HFFc6 (cell line): ENCODE measurements at regions not wholly inside any gene's neighbourhood (a gene's known extent, or its start where the extent isn't known, plus 50 kb on each side); places are given as distances from the start of the nearest gene placed in this dataset.
"Not testable (repeated sequence)": the region's sequence is repeated elsewhere in the genome, so short reads cannot be mapped to it uniquely, and the experiment has no call there.

Source experiments
- DNase-seq: peaks from one replicate; pipeline ENCODE4 v3.0.0-alpha.2; 2018
- H3K27ac Mint-ChIP-seq: 2 replicates; pipeline ENCODE4 v1.8.0; 2020; ENCODE audit warnings: mild to moderate bottlenecking, mixed read lengths
- H3K27me3 Mint-ChIP-seq: 2 replicates; pipeline ENCODE4 v1.8.0; 2021; ENCODE audit warnings: mild to moderate bottlenecking, moderate library complexity, mixed read lengths; ENCODE audit not compliant: insufficient read depth
- H3K36me3 Mint-ChIP-seq: 2 replicates; pipeline ENCODE4 v1.8.0; 2021; ENCODE audit warnings: low read depth, mixed read lengths
- H3K4me1 Mint-ChIP-seq: 2 replicates; pipeline ENCODE4 v1.8.0; 2020; ENCODE audit warnings: low read depth, mixed read lengths
- H3K4me3 Mint-ChIP-seq: 2 replicates; pipeline ENCODE4 v1.8.0; 2020; ENCODE audit warnings: mild to moderate bottlenecking, moderate library complexity, mixed read lengths
- H3K9me3 Mint-ChIP-seq: 2 replicates; pipeline ENCODE4 v1.8.0; 2020; ENCODE audit warnings: mild to moderate bottlenecking, mixed read lengths
- CTCF ChIP-seq: fragments of 200-600 bp; sonication (generic); IDR thresholded peaks from 2 replicates; pipeline ENCODE4 v1.5.0; 2021; ENCODE audit warnings: antibody characterized with exemption, mild to moderate bottlenecking

GRCh38 chr7:138195151-138195571 is 118.9 kb downstream of the AKR1D1 start:
- DNase-seq: no peak
- no peak overlapping the region for H3K4me3 Mint-ChIP-seq
- no peaks in the 10 kb centered on the region for H3K36me3 Mint-ChIP-seq
- H3K4me1 Mint-ChIP-seq: no peaks in the 10 kb centered on the region; the same call in 1 of the 2 replicates
- no peak for TF ChIP-seq CTCF
- no peaks in the 10 kb centered on the region; the same call in 1 of the 2 replicates for H3K9me3 Mint-ChIP-seq
- H3K27me3 Mint-ChIP-seq: no peaks in the 10 kb centered on the region; the same call in 1 of the 2 replicates
- H3K27ac Mint-ChIP-seq: no peak overlapping the region

GRCh38 chr7:138196503-138196946 is 120.3 kb downstream of the AKR1D1 start:
- not testable (repeated sequence) for H3K27me3 Mint-ChIP-seq, H3K27ac Mint-ChIP-seq, H3K9me3 Mint-ChIP-seq, DNase-seq, H3K4me1 Mint-ChIP-seq, H3K36me3 Mint-ChIP-seq, H3K4me3 Mint-ChIP-seq

- no peak overlapping the region for H3K27ac Mint-ChIP-seq
Measured at GRCh38 chr7:138196971-138197896, 121.0 kb downstream of the AKR1D1 start.

GRCh38 chr7:138204285-138204981 is 128.2 kb downstream of the AKR1D1 start:
- Mint-ChIP-seq H3K36me3 (no peaks in the 10 kb centered on the region), H3K4me3 (no peak overlapping the region), H3K4me1 (peaks cover 5% of the 10 kb centered on the region; the same call in 1 of the 2 replicates), H3K27me3 (peaks cover 1% of the 10 kb centered on the region), H3K9me3 (no peaks in the 10 kb centered on the region; the same call in 1 of the 2 replicates), H3K27ac (no peak overlapping the region)
- DNase-seq: no peak
- no peak for TF ChIP-seq CTCF

More at GRCh38 chr7:138196971-138197896, 121.0 kb downstream of the AKR1D1 start:
- DNase-seq: no peak
- Mint-ChIP-seq H3K36me3 (no peaks in the 10 kb centered on the region), H3K4me3 (no peak overlapping the region), H3K27me3 (no peaks in the 10 kb centered on the region; the same call in none of the 2 replicates), H3K9me3 (no peaks in the 10 kb centered on the region; the same call in 1 of the 2 replicates), H3K4me1 (no peaks in the 10 kb centered on the region)
- no peak for TF ChIP-seq CTCF

GRCh38 chr7:138204982-138205298 is 128.7 kb downstream of the AKR1D1 start:
- H3K9me3 Mint-ChIP-seq: no peaks in the 10 kb centered on the region; the same call in 1 of the 2 replicates
- peaks cover 5% of the 10 kb centered on the region; the same call in 1 of the 2 replicates for H3K4me1 Mint-ChIP-seq
- no peak for DNase-seq
- H3K27ac Mint-ChIP-seq: no peak overlapping the region
- H3K36me3 Mint-ChIP-seq: no peaks in the 10 kb centered on the region
- no peak overlapping the region for H3K4me3 Mint-ChIP-seq
- H3K27me3 Mint-ChIP-seq: peaks cover 1% of the 10 kb centered on the region
- TF ChIP-seq CTCF: no peak
